ENCODE measurements at regions not wholly inside any gene's neighbourhood (a gene's known extent, or its start where the extent isn't known, plus 50 kb on each side); places are given as distances from the start of the nearest gene placed in this dataset.

- TF ChIP-seq REST (IDR thresholded peaks at IDR 0.05) (no peak), GABPA (IDR thresholded peaks at IDR 0.05 in 1 of 2, conservative IDR thresholded peaks at IDR 0.05 in 1 of 2) (no peak), HNF4A (conservative IDR thresholded peaks at IDR 0.05) (no peak)
Measured at GRCh38 chr4:126386512-126386911, 1071.8 kb downstream of the FAT4 start (continued).

DNA sequence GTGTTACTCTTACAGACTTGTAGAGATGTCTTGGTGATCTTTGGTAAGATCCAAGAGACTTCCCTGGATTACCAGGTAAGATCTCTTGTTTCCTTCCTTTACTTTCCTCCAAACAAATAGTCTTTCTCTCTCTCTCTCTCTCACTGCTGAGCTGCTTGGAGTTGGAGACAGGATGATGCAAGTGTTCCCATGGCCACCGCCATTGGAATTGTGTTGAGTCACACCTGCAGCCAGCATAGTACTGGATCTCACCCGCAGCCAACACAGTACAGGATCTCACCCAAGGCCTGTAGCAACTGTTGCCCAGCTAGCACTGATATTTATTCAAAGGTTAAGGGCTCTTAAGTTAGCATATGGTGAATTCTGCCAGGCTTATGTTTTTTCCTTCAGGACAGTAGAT is 1080.9 kb downstream of the FAT4 start:
- DNase-seq (ENCODE audit: low spot score): no peak
- Histone ChIP-seq H3K9me3 (ENCODE audit: control insufficient read depth in 4 of 4, low read length in 3 of 4) (no peaks in the 10 kb centered on the region), H3K4me3 (ENCODE audit: low read depth in 1 of 3, low read length in 3 of 3) (no peak overlapping the region), H3K36me3 (ENCODE audit: control insufficient read depth in 4 of 4, insufficient read depth in 3 of 4, low read depth in 1 of 4, low read length in 3 of 4) (no peaks in the 10 kb centered on the region), H3K9ac (ENCODE audit: low read depth in 1 of 2, low read length in 2 of 2) (no peak overlapping the region), H3K27ac (ENCODE audit: low read depth in 1 of 2, low read length in 2 of 2) (no peak overlapping the region), H3K4me1 (ENCODE audit: control insufficient read depth in 4 of 4, insufficient read depth in 4 of 4, low read length in 3 of 4) (no peaks in the 10 kb centered on the region), H3K27me3 (ENCODE audit: control insufficient read depth in 4 of 4, insufficient read depth in 4 of 4, low read length in 3 of 4) (no peaks in the 10 kb centered on the region)
- TF ChIP-seq, protein P1, sequence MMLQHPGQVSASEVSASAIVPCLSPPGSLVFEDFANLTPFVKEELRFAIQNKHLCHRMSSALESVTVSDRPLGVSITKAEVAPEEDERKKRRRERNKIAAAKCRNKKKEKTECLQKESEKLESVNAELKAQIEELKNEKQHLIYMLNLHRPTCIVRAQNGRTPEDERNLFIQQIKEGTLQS (IDR thresholded peaks at IDR 0.05): no peak
- TF ChIP-seq FOXA1 (IDR thresholded peaks at IDR 0.05) (no peak), GABPA (IDR thresholded peaks at IDR 0.05 in 1 of 2, conservative IDR thresholded peaks at IDR 0.05 in 1 of 2) (no peak), HNF4A (conservative IDR thresholded peaks at IDR 0.05) (no peak), RXRA (IDR thresholded peaks at IDR 0.05) (no peak), YY1 (IDR thresholded peaks at IDR 0.05) (no peak), JUND (IDR thresholded peaks at IDR 0.05) (no peak), RAD21 (IDR thresholded peaks at IDR 0.05) (no peak), TAF1 (conservative IDR thresholded peaks at IDR 0.05) (no peak), HNF4G (IDR thresholded peaks at IDR 0.05) (no peak), ZBTB33 (IDR thresholded peaks at IDR 0.05) (no peak), SP1 (IDR thresholded peaks at IDR 0.05) (no peak)
- WGBS: 84% methylated on average over 2 of the region's 2 CpGs

DNA sequence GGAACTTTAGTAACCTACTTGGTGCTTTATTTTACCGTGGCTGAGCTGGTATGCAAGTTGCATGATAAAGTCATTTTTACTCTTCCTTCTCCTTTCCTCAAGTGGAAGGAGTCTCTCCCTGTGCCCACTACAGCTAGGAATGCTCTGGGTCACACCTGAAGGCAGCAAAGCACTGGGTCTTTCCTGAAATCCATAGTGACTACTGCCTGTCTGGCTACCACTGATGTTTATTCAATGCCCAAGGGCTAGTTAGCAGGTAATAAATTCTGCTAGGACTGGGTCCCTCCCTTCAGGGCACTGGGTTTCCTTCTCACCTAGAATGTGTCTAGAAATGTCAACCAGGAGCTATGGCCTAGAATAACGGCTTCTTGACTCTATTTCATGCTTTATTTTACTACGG is 1081.4 kb downstream of the FAT4 start:
- WGBS: 80% methylated on average over 3 of the region's 3 CpGs
- no peak for DNase-seq (ENCODE audit: low spot score)

More for the DNA sequence above, 1081.4 kb downstream of the FAT4 start:
- no peaks in the 10 kb centered on the region for H3K27me3 ChIP-seq (ENCODE audit: control insufficient read depth in 4 of 4, insufficient read depth in 4 of 4, low read length in 3 of 4)
- H3K36me3 ChIP-seq (ENCODE audit: control insufficient read depth in 4 of 4, insufficient read depth in 3 of 4, low read depth in 1 of 4, low read length in 3 of 4): no peaks in the 10 kb centered on the region
- TF ChIP-seq SP1 (IDR thresholded peaks at IDR 0.05): no peak
- TF ChIP-seq HNF4A (conservative IDR thresholded peaks at IDR 0.05): no peak
- TF ChIP-seq MAX (IDR thresholded peaks at IDR 0.05): no peak
- TF ChIP-seq JUND (IDR thresholded peaks at IDR 0.05): no peak
- TF ChIP-seq ZBTB33 (IDR thresholded peaks at IDR 0.05): no peak
- no peak for TF ChIP-seq RAD21 (IDR thresholded peaks at IDR 0.05)
- no peak for TF ChIP-seq YY1 (IDR thresholded peaks at IDR 0.05)
- TF ChIP-seq HNF4G (IDR thresholded peaks at IDR 0.05): no peak
- no peak for TF ChIP-seq FOXA2 (IDR thresholded peaks at IDR 0.05)
- no peak for TF ChIP-seq GABPA (IDR thresholded peaks at IDR 0.05 in 1 of 2, conservative IDR thresholded peaks at IDR 0.05 in 1 of 2)
- H3K9me3 ChIP-seq (ENCODE audit: control insufficient read depth in 4 of 4, low read length in 3 of 4): no peaks in the 10 kb centered on the region
- H3K4me1 ChIP-seq (ENCODE audit: control insufficient read depth in 4 of 4, insufficient read depth in 4 of 4, low read length in 3 of 4): no peaks in the 10 kb centered on the region
- no peak overlapping the region for H3K9ac ChIP-seq (ENCODE audit: low read depth in 1 of 2, low read length in 2 of 2)
- H3K27ac ChIP-seq (ENCODE audit: low read depth in 1 of 2, low read length in 2 of 2): no peak overlapping the region
- H3K4me3 ChIP-seq (ENCODE audit: low read depth in 1 of 3, low read length in 3 of 3): no peak overlapping the region
